ENCODE measurements at regions not wholly inside any gene's neighbourhood (a gene's known extent, or its start where the extent isn't known, plus 50 kb on each side); places are given as distances from the start of the nearest gene placed in this dataset.

DNA sequence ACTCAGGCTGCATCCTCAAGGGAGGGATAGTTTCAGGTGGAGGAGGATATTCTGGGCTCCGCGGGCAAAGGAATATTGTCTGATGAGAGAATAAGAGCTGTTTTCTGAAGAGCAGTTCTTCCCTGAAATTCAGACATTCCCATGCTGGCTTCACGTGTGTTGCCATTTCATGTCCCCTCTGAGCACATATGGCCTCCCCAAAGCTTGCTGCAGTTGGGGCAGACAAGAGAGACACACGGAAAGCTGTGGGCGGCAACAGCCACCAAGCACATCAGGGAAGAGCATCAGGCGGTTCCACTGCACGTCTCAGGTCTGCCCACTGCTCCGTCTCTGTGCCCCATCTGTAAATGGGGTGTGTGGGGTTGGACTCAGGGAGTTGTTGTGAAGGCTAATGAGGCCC is 247.5 kb upstream of the TSHZ3 start:
- Histone ChIP-seq H3K36me3 (ENCODE audit: control insufficient read depth, low read length) (no peaks in the 10 kb centered on the region), H3K27me3 (ENCODE audit: control insufficient read depth, low read length) (no peaks in the 10 kb centered on the region), H3K4me2 (ENCODE audit: low read length) (no peak overlapping the region), H3K9me2 (replicated peaks; ENCODE audit: control insufficient read depth, low read length) (no peaks in the 10 kb centered on the region), H4K20me1 (ENCODE audit: control insufficient read depth, insufficient read depth, low read depth, low read length) (no peaks in the 10 kb centered on the region), H3K4me1 (ENCODE audit: control insufficient read depth, low read length) (no peaks in the 10 kb centered on the region), H3K9me3 (ENCODE audit: control insufficient read depth, insufficient read depth, low read length) (peaks cover 3% of the 10 kb centered on the region; the same call in 1 of the 2 replicates), H3K27ac (ENCODE audit: low read depth, low read length) (no peak overlapping the region), H3K4me3 (ENCODE audit: low read length) (no peak overlapping the region), H3K79me2 (ENCODE audit: control insufficient read depth, low read length) (no peaks in the 10 kb centered on the region), H3F3A (ENCODE audit: control insufficient read depth, insufficient read depth) (no peaks in the 10 kb centered on the region)
- TF ChIP-seq EZH2phosphoT487 (IDR thresholded peaks at IDR 0.05; ENCODE audit: borderline replicate concordance, low read length): no peak
- TF ChIP-seq, protein P1, sequence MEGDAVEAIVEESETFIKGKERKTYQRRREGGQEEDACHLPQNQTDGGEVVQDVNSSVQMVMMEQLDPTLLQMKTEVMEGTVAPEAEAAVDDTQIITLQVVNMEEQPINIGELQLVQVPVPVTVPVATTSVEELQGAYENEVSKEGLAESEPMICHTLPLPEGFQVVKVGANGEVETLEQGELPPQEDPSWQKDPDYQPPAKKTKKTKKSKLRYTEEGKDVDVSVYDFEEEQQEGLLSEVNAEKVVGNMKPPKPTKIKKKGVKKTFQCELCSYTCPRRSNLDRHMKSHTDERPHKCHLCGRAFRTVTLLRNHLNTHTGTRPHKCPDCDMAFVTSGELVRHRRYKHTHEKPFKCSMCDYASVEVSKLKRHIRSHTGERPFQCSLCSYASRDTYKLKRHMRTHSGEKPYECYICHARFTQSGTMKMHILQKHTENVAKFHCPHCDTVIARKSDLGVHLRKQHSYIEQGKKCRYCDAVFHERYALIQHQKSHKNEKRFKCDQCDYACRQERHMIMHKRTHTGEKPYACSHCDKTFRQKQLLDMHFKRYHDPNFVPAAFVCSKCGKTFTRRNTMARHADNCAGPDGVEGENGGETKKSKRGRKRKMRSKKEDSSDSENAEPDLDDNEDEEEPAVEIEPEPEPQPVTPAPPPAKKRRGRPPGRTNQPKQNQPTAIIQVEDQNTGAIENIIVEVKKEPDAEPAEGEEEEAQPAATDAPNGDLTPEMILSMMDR (IDR thresholded peaks at IDR 0.05; ENCODE audit: low read depth, low read length, poor library complexity, severe bottlenecking): no peak

DNA sequence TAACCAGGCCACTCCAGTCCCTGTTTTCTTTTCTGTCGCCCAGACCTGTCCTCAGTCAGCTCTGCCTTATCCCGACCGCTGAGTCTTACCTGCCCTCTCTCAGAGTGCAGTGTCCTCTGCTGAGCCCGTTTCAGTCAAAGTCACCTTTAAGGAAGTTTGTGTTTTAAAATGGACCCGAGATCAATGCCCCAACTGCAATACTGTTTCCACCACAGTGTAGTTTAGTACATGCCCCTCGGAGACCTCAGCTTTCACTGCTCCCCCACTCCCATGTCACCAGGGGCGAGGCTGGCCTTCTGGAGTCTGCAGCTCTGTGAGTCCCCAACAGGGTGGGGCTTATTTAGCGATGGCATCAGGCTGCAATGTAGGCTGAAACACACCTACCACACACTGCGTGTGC is 248.4 kb upstream of the TSHZ3 start:
- Histone ChIP-seq H4K20me1 (ENCODE audit: control insufficient read depth, insufficient read depth, low read depth, low read length) (no peaks in the 10 kb centered on the region), H3K36me3 (ENCODE audit: control insufficient read depth, low read length) (no peaks in the 10 kb centered on the region), H3K9me3 (ENCODE audit: control insufficient read depth, insufficient read depth, low read length) (peaks cover 3% of the 10 kb centered on the region; the same call in 1 of the 2 replicates), H3K4me3 (ENCODE audit: low read length) (no peak overlapping the region), H3K4me2 (ENCODE audit: low read length) (no peak overlapping the region), H3K27ac (ENCODE audit: low read depth, low read length) (no peak overlapping the region), H3K27me3 (ENCODE audit: control insufficient read depth, low read length) (no peaks in the 10 kb centered on the region), H3K9me2 (replicated peaks; ENCODE audit: control insufficient read depth, low read length) (no peaks in the 10 kb centered on the region), H3K79me2 (ENCODE audit: control insufficient read depth, low read length) (no peaks in the 10 kb centered on the region), H3F3A (ENCODE audit: control insufficient read depth, insufficient read depth) (no peaks in the 10 kb centered on the region), H3K4me1 (ENCODE audit: control insufficient read depth, low read length) (no peaks in the 10 kb centered on the region)
- TF ChIP-seq, protein P1 (IDR thresholded peaks at IDR 0.05; ENCODE audit: low read depth, low read length, poor library complexity, severe bottlenecking): no peak
- no peak for TF ChIP-seq EZH2phosphoT487 (IDR thresholded peaks at IDR 0.05; ENCODE audit: borderline replicate concordance, low read length)

- H3K79me2 ChIP-seq (ENCODE audit: control insufficient read depth, low read length): no peaks in the 10 kb centered on the region
These were observed 249.5 kb upstream of the TSHZ3 start for GRCh38 chr19:31598730-31599238.

More at GRCh38 chr19:31598730-31599238, 249.5 kb upstream of the TSHZ3 start:
- Histone ChIP-seq H3K9me3 (ENCODE audit: control insufficient read depth, insufficient read depth, low read length) (peaks cover 3% of the 10 kb centered on the region; the same call in 1 of the 2 replicates), H3F3A (ENCODE audit: control insufficient read depth, insufficient read depth) (no peaks in the 10 kb centered on the region), H3K27ac (ENCODE audit: low read depth, low read length) (no peak overlapping the region), H4K20me1 (ENCODE audit: control insufficient read depth, insufficient read depth, low read depth, low read length) (no peaks in the 10 kb centered on the region), H3K36me3 (ENCODE audit: control insufficient read depth, low read length) (no peaks in the 10 kb centered on the region), H3K9me2 (replicated peaks; ENCODE audit: control insufficient read depth, low read length) (no peaks in the 10 kb centered on the region), H3K4me2 (ENCODE audit: low read length) (no peak overlapping the region), H3K4me1 (ENCODE audit: control insufficient read depth, low read length) (no peaks in the 10 kb centered on the region), H3K27me3 (ENCODE audit: control insufficient read depth, low read length) (no peaks in the 10 kb centered on the region), H3K4me3 (ENCODE audit: low read length) (no peak overlapping the region)
- TF ChIP-seq, protein P1 (IDR thresholded peaks at IDR 0.05; ENCODE audit: low read depth, low read length, poor library complexity, severe bottlenecking): no peak
- no peak for TF ChIP-seq EZH2phosphoT487 (IDR thresholded peaks at IDR 0.05; ENCODE audit: borderline replicate concordance, low read length)
